ENCODE measurements at regions not wholly inside any gene's neighbourhood (a gene's known extent, or its start where the extent isn't known, plus 50 kb on each side); places are given as distances from the start of the nearest gene placed in this dataset.

GRCh38 chr15:31265090-31265870, 61.4 kb upstream of the KLF13 start:
- no peak overlapping the region for H3K4me3 ChIP-seq
- WGBS, 10 experiments = 10 to 100% (median 60%) methylated on average over 1 to 6 of the region's 21 CpGs; no CpG with 5 or more reads in 5 of the 10 experiments
- in situ Hi-C loops (cut with MboI; ENCODE audit: low pct_unique_long_range_greater_than_20kb in 2 of 9, low sequenced_read_pairs in 9 of 9, unreplicated experiment in 9 of 9) = no loop called here
- peak in 4 of 8 experiments; percentile 20 to 54 (median 35) for ATAC-seq (replicated peaks in 6 of 8)
- peaks cover 12 to 22% of the 10 kb centered on the region in 2 donors for H3K4me1 ChIP-seq (replicated peaks in 1 of 2)
- H3K27ac ChIP-seq = no peak overlapping the region

GRCh38 chr15:31265871-31266711, 60.5 kb upstream of the KLF13 start:
- H3K27ac ChIP-seq = no peak overlapping the region
- peaks cover 12 to 22% of the 10 kb centered on the region in 2 donors for H3K4me1 ChIP-seq (replicated peaks in 1 of 2)
- in situ Hi-C loops (cut with MboI; ENCODE audit: low pct_unique_long_range_greater_than_20kb in 2 of 9, low sequenced_read_pairs in 9 of 9, unreplicated experiment in 9 of 9) = no loop called here
- peak in 4 of 8 experiments; percentile 31 to 63 (median 38) for ATAC-seq (replicated peaks in 6 of 8)
- no peak overlapping the region for H3K4me3 ChIP-seq
- 58 to 88% (median 70%) methylated on average over 2 to 4 of the region's 22 CpGs; no CpG with 5 or more reads in 7 of the 10 experiments for WGBS, 10 experiments

- in situ Hi-C loops (cut with MboI; ENCODE audit: low pct_unique_long_range_greater_than_20kb in 2 of 9, low sequenced_read_pairs in 9 of 9, unreplicated experiment in 9 of 9) = no loop called here
- 78 to 100% (median 87%) methylated on average over 1 to 5 of the region's 13 CpGs; no CpG with 5 or more reads in 7 of the 10 experiments for WGBS, 10 experiments
- H3K4me3 ChIP-seq = no peak overlapping the region
- peaks cover 12 to 22% of the 10 kb centered on the region in 2 donors for H3K4me1 ChIP-seq (replicated peaks in 1 of 2)
- H3K27ac ChIP-seq = no peak overlapping the region
- peak in 4 of 8 experiments; percentile 29 to 58 (median 42) for ATAC-seq (replicated peaks in 6 of 8)
Measured at GRCh38 chr15:31266712-31267111, 59.9 kb upstream of the KLF13 start.

GRCh38 chr15:31267161-31268107, 59.2 kb upstream of the KLF13 start:
- 77 to 100% (median 89%) methylated on average over 1 to 8 of the region's 20 CpGs; no CpG with 5 or more reads in 2 of the 10 experiments for WGBS, 10 experiments
- Histone ChIP-seq H3K4me1 (replicated peaks in 1 of 2) (peaks cover 12 to 22% of the 10 kb centered on the region in 2 donors), H3K27ac (no peak overlapping the region), H3K4me3 (no peak overlapping the region)
- no peak for ATAC-seq (replicated peaks in 6 of 8)
- in situ Hi-C loops (cut with MboI; ENCODE audit: low pct_unique_long_range_greater_than_20kb in 2 of 9, low sequenced_read_pairs in 9 of 9, unreplicated experiment in 9 of 9) = no loop called here

- 8 to 88% (median 69%) methylated on average over 1 to 2 of the region's 2 CpGs; no CpG with 5 or more reads in 4 of the 10 experiments for WGBS, 10 experiments
- in situ Hi-C loops (cut with MboI; ENCODE audit: low pct_unique_long_range_greater_than_20kb in 2 of 9, low sequenced_read_pairs in 9 of 9, unreplicated experiment in 9 of 9) = no loop called here
- no peak overlapping the region for H3K4me3 ChIP-seq
- ATAC-seq (replicated peaks in 6 of 8) = no peak
- H3K27ac ChIP-seq = no peak overlapping the region
- H3K4me1 ChIP-seq (replicated peaks in 1 of 2) = peaks cover 12 to 22% of the 10 kb centered on the region in 2 donors
Measured at GRCh38 chr15:31268108-31268501, 58.5 kb upstream of the KLF13 start.

GRCh38 chr15:31268911-31269784, 57.5 kb upstream of the KLF13 start:
- Histone ChIP-seq H3K4me1 (replicated peaks in 1 of 2) (peaks cover 12 to 22% of the 10 kb centered on the region in 2 donors), H3K27ac (no peak overlapping the region), H3K4me3 (no peak overlapping the region)
- WGBS, 10 experiments = 66 to 100% (median 84%) methylated on average over 1 to 8 of the region's 11 CpGs; no CpG with 5 or more reads in 2 of the 10 experiments
- no peak for ATAC-seq (replicated peaks in 6 of 8)
- in situ Hi-C loops (cut with MboI; ENCODE audit: low pct_unique_long_range_greater_than_20kb in 2 of 9, low sequenced_read_pairs in 9 of 9, unreplicated experiment in 9 of 9) = no loop called here

GRCh38 chr15:31269816-31270575, 56.6 kb upstream of the KLF13 start:
- ATAC-seq (replicated peaks in 6 of 8) = no peak
- no peak overlapping the region for H3K27ac ChIP-seq
- in situ Hi-C loops (cut with MboI; ENCODE audit: low pct_unique_long_range_greater_than_20kb in 2 of 9, low sequenced_read_pairs in 9 of 9, unreplicated experiment in 9 of 9) = no loop called here
- 50 to 100% (median 96%) methylated on average over 1 to 4 of the region's 5 CpGs; no CpG with 5 or more reads in 2 of the 10 experiments for WGBS, 10 experiments
- H3K4me3 ChIP-seq = no peak overlapping the region
- H3K4me1 ChIP-seq (replicated peaks in 1 of 2) = peaks cover 12 to 21% of the 10 kb centered on the region in 2 donors

GRCh38 chr15:31270767-31271166, 55.9 kb upstream of the KLF13 start:
- WGBS, 10 experiments = 67 to 100% (median 100%) methylated on average over 1 of the region's 2 CpGs; no CpG with 5 or more reads in 7 of the 10 experiments
- Histone ChIP-seq H3K4me1 (replicated peaks in 1 of 2) (peaks cover 8 to 16% of the 10 kb centered on the region in 2 donors), H3K27ac (no peak overlapping the region), H3K4me3 (no peak overlapping the region)
- ATAC-seq (replicated peaks in 6 of 8) = peak in 1 of 8 experiments; percentile 50
- in situ Hi-C loops (cut with MboI; ENCODE audit: low pct_unique_long_range_greater_than_20kb in 2 of 9, low sequenced_read_pairs in 9 of 9, unreplicated experiment in 9 of 9) = no loop called here

GRCh38 chr15:31271224-31271635, 55.4 kb upstream of the KLF13 start:
- Histone ChIP-seq H3K4me3 (no peak overlapping the region), H3K27ac (no peak overlapping the region), H3K4me1 (replicated peaks in 1 of 2) (peaks cover 6 to 16% of the 10 kb centered on the region in 2 donors)
- no peak for ATAC-seq (replicated peaks in 6 of 8)
- in situ Hi-C loops (cut with MboI; ENCODE audit: low pct_unique_long_range_greater_than_20kb in 2 of 9, low sequenced_read_pairs in 9 of 9, unreplicated experiment in 9 of 9) = no loop called here
- 62 to 100% (median 90%) methylated on average over 2 to 9 of the region's 10 CpGs; no CpG with 5 or more reads in 3 of the 10 experiments for WGBS, 10 experiments

GRCh38 chr15:31271711-31272557, 54.7 kb upstream of the KLF13 start:
- no peak overlapping the region for H3K27ac ChIP-seq
- no peak for ATAC-seq (replicated peaks in 6 of 8)

More at GRCh38 chr15:31271711-31272557, 54.7 kb upstream of the KLF13 start:
- no peak overlapping the region for H3K4me3 ChIP-seq
- in situ Hi-C loops (cut with MboI; ENCODE audit: low pct_unique_long_range_greater_than_20kb in 2 of 9, low sequenced_read_pairs in 9 of 9, unreplicated experiment in 9 of 9) = no loop called here
- 80 to 100% (median 92%) methylated on average over 1 to 10 of the region's 12 CpGs; no CpG with 5 or more reads in 6 of the 10 experiments for WGBS, 10 experiments
- peaks cover 6 to 14% of the 10 kb centered on the region in 2 donors for H3K4me1 ChIP-seq (replicated peaks in 1 of 2)
